RWPE1 (cell line): ENCODE measurements at regions not wholly inside any gene's neighbourhood (a gene's known extent, or its start where the extent isn't known, plus 50 kb on each side); places are given as distances from the start of the nearest gene placed in this dataset.
A peak's percentile ranks its signal among the peaks of the same experiment; 100 is the strongest.

ENCODE experiments used
- CTCF ChIA-PET: fragments of 350-600 bp; sonication (Branson Sonifier 250); formaldehyde crosslinking; extraction: SDS; loops from one replicate; lab custom pipeline; 2021; lab: Yijun Ruan, JAX
- POLR2A ChIA-PET: fragments of 400-600 bp; formaldehyde crosslinking; extraction: SDS; loops from one replicate; lab custom pipeline; 2020; ENCODE audit warnings: antibody characterized with exemption; ENCODE audit not compliant: low non-redundant PET; lab: Yijun Ruan, JAX
- DNase-seq: peaks from one replicate; pipeline ENCODE4 v3.0.0; 2012; ENCODE audit warnings: low spot score
- H3K27ac ChIP-seq: fragments of 450-650 bp; 2 replicates; pipeline ENCODE4 v1.5.1; 2017
- CTCF ChIP-seq: fragments of 450-650 bp; conservative IDR thresholded peaks from 2 replicates; pipeline ENCODE4 v1.5.1; 2017; ENCODE audit warnings: low read depth, mild to moderate bottlenecking

GRCh38 chr4:154107337-154107736, 318.5 kb upstream of the SFRP2 start:
- POLR2A ChIA-PET, result no interaction called here
- TF ChIP-seq CTCF, result no peak
- no peak for DNase-seq
- CTCF ChIA-PET, result no interaction called here
- no peak overlapping the region for H3K27ac ChIP-seq

GRCh38 chr4:154088741-154089140, 299.9 kb upstream of the SFRP2 start:
- ChIA-PET CTCF (no interaction called here), POLR2A (no interaction called here)
- H3K27ac ChIP-seq, result no peak overlapping the region
- no peak for TF ChIP-seq CTCF
- no peak for DNase-seq

- TF ChIP-seq CTCF, result no peak
- ChIA-PET CTCF (no interaction called here), POLR2A (no interaction called here)
- peak; percentile 1 for DNase-seq
- no peak overlapping the region for H3K27ac ChIP-seq
Measured at GRCh38 chr4:154086247-154086646, 297.4 kb upstream of the SFRP2 start.

DNA sequence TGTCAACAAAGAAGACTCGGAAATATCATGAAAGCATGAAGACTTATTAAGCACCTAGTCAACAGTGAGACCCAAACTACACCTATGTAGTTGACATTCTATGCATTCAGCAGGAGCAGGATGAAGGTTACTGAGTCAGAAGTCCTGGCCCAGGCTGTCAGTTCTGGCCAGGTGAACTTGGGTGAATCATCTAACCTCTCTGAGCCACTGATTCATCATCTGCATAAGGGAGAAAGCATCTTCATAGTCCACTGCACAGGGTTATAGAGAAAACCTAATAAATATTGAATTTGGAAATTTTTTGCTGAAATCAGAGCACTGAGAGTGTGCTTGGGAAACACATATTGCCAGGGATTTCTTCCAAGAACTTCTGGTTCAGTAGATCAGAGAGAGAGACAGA, 296.0 kb upstream of the SFRP2 start:
- H3K27ac ChIP-seq, result no peak overlapping the region
- peak; percentile 50 for DNase-seq
- ChIA-PET CTCF (no interaction called here), POLR2A (no interaction called here)
- TF ChIP-seq CTCF, result no peak

- CTCF ChIA-PET, result interaction anchor here (0.6 to 1.6 kb wide), 3 partner anchors 9 to 297 kb away, joined by 3 to 8 read pairs (median 4); no protein-coding TSS in a partner anchor
- H3K27ac ChIP-seq, result no peak overlapping the region
- peak; percentile 20 for DNase-seq
- POLR2A ChIA-PET, result no interaction called here
- no peak for TF ChIP-seq CTCF
Measured at GRCh38 chr4:154082760-154083535, 294.1 kb upstream of the SFRP2 start.

DNA sequence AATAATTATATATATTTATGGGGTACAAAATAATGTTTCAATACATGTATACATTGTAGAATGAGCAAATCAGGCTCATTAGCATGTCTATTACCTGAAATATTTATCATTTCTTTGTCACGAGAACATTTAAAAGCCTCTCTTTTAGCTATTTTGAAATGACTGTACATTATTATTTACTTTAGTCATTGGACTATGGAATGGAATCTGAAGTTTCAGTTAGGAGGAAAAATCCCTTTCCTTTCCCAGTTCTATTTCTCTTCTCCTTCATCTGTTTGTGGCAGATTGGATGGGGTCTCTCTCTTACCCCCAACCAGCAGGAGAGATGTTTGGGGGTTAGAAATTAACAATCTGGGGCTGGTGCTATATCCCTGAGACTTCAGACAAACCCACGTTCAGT, 292.5 kb upstream of the SFRP2 start:
- no peak overlapping the region for H3K27ac ChIP-seq
- no peak for DNase-seq
- ChIA-PET POLR2A (no interaction called here), CTCF (no interaction called here)
- TF ChIP-seq CTCF, result no peak
